OCI-LY7 (cell line): ENCODE measurements at regions not wholly inside any gene's neighbourhood (a gene's known extent, or its start where the extent isn't known, plus 50 kb on each side); places are given as distances from the start of the nearest gene placed in this dataset.

Experiments used
- CTCF ChIP-seq: fragments of 200-600 bp; sonication (generic); conservative IDR thresholded peaks from 2 replicates; pipeline ENCODE4 v1.5.1; 2014; ENCODE audit warnings: mild to moderate bottlenecking, antibody characterized with exemption, low read length, moderate library complexity, mixed read lengths
- EZH2phosphoT487 ChIP-seq: fragments of 200-600 bp; sonication (generic); IDR thresholded peaks from 2 replicates; pipeline ENCODE4 v1.6.1; 2018; ENCODE audit warnings: low read depth, borderline replicate concordance, mild to moderate bottlenecking, mixed run types, antibody characterized with exemption, low read length, moderate library complexity, mixed read lengths

GRCh38 chr4:131348263-131348662 lies 1800.8 kb upstream of the PCDH10 start:
- TF ChIP-seq CTCF (no peak), EZH2phosphoT487 (no peak)
